HG02885 (cell line): ENCODE measurements at regions not wholly inside any gene's neighbourhood (a gene's known extent, or its start where the extent isn't known, plus 50 kb on each side); places are given as distances from the start of the nearest gene placed in this dataset.

Experiments
- ATAC-seq: cut with Tn5 transposase; IDR thresholded peaks from one replicate; pipeline ENCODE4 v1.9.1; 2021; ENCODE audit warnings: mild to moderate bottlenecking; ENCODE audit not compliant: unreplicated experiment, poor library complexity

- ATAC-seq = no peak
Observed at GRCh38 chr10:126781450-126782216, 111.1 kb upstream of the C10orf90 start.

GRCh38 chr10:126783806-126784557, 113.5 kb upstream of the C10orf90 start:
- ATAC-seq = no peak

- ATAC-seq = no peak
Observed at GRCh38 chr10:126787201-126787600, 116.7 kb upstream of the C10orf90 start.

GRCh38 chr10:126795318-126795717, 109.9 kb upstream of the DOCK1 start:
- ATAC-seq = no peak

GRCh38 chr10:126798649-126799048, 106.6 kb upstream of the DOCK1 start:
- no peak for ATAC-seq

- ATAC-seq = no peak
Observed at GRCh38 chr10:126803394-126803793, 101.8 kb upstream of the DOCK1 start.

- ATAC-seq = no peak
Observed at GRCh38 chr10:126804396-126804795, 100.8 kb upstream of the DOCK1 start.

GRCh38 chr10:126806498-126806897, 98.7 kb upstream of the DOCK1 start:
- ATAC-seq = no peak

- ATAC-seq = no peak
Observed at GRCh38 chr10:126806991-126807702, 98.1 kb upstream of the DOCK1 start.

GRCh38 chr10:126808103-126808502, 97.1 kb upstream of the DOCK1 start:
- ATAC-seq = no peak

GRCh38 chr10:126813432-126813831, 91.8 kb upstream of the DOCK1 start:
- ATAC-seq = no peak

- ATAC-seq = no peak
Observed at GRCh38 chr10:126833542-126833941, 71.7 kb upstream of the DOCK1 start.

- no peak for ATAC-seq
Observed at GRCh38 chr10:126836009-126836408, 69.2 kb upstream of the DOCK1 start.

GRCh38 chr10:126838316-126838715, 66.9 kb upstream of the DOCK1 start:
- no peak for ATAC-seq

GRCh38 chr10:126839094-126839761, 66.0 kb upstream of the DOCK1 start:
- no peak for ATAC-seq

GRCh38 chr10:126840576-126841135, 64.6 kb upstream of the DOCK1 start:
- ATAC-seq = no peak

- no peak for ATAC-seq
Observed at GRCh38 chr10:126841341-126841895, 63.8 kb upstream of the DOCK1 start.

- ATAC-seq = no peak
Observed at GRCh38 chr10:126842356-126842755, 62.9 kb upstream of the DOCK1 start.

GRCh38 chr10:126842836-126843235, 62.4 kb upstream of the DOCK1 start:
- no peak for ATAC-seq
